Activated gamma-delta T cell treated with anti-CD3 and anti-CD28 coated beads, Interleukin-2, amount 50 U/mL, for 16 hours (primary cell): ENCODE measurements at regions not wholly inside any gene's neighbourhood (a gene's known extent, or its start where the extent isn't known, plus 50 kb on each side); places are given as distances from the start of the nearest gene placed in this dataset.

Experiments used
- DNase-seq: peaks from one replicate; pipeline ENCODE4 v3.0.0-alpha.2; 2020; ENCODE audit warnings: low read depth

DNA sequence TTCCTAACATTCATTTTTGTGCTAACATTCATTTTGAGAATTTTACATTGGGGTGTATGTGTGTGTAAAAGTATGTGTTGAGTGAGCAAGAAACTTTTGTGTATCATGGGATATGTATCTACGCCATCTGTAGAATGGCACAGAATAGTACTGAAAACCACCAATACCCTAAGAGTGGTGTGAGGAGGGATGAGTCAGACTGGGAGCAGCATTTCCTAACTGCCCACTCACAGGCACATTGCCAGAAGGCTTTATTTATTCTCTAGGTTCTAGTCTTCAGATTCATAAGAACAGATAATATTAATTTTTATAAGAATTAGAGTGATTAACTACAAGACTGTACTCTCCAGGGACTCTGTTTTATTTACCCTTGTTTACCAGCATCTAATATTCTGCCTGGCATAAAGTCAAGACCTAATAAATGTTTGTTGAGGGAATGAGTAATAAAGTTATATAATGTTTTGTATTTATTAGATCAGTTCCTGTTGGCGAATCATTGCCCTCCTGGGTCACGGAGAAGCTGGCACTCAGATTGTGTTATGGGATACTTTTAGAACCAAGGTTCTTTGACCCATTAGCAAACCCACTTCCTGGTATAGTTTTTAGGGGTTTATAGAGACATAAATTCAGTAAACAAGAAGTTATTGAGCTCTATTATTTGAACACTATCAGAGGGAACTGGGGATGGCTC is 159.1 kb upstream of the PPP2R2B start:
- DNase-seq: no peak

DNA sequence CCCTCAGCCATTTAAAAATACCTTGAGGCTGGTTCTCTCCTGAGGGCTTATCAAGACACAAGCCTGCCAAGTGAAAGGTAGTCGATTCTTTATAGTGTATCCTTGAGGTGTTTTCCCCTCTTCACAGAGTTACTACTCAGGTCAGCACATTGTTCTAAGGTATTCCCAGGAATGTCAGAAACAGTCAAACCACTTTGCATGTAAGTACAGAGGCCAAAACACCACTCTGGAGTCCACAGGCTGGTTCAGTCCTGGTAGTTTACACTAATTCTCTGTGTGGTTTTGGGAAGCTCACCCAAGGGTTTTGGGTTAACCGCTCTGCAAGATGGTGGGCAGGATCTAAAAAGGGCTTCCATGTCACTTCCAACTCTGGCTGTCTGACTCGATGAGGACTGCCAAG is 162.3 kb upstream of the PPP2R2B start:
- no peak for DNase-seq

DNA sequence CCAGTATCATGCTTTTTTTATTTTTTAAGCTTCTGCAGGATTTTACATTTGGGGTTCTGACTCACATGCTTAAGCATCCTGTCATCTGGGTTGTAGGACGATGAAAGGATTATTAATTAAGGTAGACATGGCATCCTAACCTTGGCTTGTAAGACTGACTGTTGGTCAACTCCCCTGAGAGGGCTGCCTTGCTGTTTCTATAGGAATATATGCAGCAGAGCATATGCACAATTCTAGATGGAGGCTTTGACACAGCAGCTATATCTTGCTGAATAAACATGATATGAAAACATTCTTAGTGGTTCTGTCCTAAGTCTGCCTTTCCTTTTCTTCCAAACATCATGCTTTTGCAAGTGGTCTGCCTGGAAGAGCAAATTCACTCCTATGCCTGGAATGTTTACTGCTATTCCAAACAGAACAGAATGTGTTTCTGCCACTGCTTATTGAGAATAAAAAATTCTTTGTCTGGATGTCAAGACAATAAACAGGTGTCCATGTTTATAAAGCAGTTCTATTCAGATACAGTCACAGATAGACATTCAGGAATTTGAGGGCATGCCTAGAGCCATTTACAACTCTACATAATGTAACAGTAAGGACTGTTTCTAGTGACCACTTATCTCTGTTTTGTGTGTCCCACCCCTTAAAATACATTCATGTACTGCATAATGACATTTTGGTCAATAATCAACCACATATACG is 166.2 kb upstream of the PPP2R2B start:
- DNase-seq: no peak

DNA sequence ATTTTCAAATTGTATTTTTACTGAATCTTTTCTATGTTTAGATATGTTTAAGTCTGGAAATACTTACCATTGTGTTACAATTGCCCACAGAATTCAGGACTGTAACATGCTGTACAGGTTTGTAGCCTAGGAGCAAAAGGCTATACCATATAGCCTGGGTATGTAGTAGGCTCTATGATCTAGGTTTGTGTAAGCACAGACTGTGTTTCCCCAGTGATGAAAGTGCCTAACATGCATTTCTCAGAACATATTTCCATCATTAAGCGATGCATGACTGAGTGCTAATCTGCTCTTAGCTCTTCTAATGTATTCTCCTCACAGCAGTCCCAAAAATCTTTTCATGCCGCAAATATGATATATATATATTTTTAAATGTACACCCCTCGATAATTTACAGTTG is 166.7 kb upstream of the PPP2R2B start:
- DNase-seq: no peak

DNA sequence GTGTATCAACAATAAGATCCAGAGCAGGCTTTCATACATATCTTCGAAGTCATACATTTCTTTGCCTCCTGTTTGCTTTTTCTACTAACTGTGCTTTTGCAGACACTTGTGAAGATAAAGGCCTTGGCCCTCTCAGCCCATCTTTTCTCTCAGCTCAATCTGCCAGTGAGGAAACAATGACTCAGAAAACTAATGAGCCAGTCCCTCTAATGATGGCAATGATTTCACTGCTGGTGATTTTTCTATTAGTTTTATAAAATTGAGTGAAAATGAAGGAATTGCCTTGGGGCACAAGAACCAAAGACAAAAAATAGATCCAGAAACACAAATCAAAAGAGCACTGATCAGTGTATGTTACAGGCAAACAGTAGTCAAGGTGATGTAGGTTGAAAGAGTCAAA is 167.7 kb upstream of the PPP2R2B start:
- no peak for DNase-seq

DNA sequence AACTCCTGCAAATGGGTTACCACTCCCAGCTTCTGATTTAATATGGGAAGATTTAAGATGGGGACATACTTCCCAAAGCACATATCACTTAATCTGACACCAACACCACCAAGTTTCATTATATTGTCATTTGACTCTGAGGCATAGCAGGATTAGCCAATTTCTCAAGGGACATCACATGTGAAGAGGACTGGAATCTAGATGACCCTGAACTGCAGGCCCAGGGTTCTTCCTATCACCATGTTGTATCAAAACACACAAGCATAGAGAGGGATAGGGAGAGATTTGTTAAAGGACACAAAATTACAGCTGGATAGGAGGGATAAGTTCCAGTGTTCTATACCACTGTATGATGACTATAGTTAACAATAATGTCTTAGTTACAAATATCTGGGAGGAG is 168.3 kb upstream of the PPP2R2B start:
- no peak for DNase-seq

DNA sequence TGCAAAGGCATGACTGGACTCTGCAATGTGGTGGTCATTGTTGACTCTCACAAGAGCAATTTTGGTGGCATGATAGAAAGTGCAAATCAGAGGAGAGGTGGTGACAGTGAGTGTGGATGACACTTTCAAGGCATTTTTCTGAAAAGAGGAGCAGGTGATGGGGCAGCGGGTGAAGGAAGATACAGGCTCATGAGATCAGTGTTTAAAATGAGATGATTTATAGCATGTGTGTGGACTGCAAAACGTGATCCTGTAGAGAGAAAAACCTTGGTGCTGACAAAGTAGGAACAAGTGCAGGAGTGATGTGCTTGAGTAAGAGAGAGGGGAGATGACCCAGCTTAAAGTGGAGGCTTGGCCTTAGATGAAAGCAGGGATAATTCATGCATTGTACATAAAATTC is 171.2 kb upstream of the PPP2R2B start:
- DNase-seq: no peak

DNA sequence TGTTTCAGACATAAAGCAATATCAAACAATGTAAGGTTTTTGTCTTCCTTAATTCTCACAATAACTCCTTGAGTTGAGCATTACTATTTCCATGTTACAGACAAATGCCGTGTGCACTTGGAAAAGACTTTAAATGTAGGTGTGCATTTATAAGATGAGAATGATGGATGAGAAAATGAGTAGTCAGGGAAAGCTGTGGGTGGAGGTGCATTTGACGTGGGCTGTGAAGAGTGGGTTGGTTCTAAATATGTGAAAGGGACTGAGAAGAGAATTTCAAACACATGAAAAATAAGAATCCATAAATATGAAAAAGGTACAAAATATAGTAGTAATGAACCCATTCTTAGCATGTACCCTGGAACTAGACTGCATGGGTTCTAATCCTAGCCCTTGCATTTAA is 171.6 kb upstream of the PPP2R2B start:
- no peak for DNase-seq

DNA sequence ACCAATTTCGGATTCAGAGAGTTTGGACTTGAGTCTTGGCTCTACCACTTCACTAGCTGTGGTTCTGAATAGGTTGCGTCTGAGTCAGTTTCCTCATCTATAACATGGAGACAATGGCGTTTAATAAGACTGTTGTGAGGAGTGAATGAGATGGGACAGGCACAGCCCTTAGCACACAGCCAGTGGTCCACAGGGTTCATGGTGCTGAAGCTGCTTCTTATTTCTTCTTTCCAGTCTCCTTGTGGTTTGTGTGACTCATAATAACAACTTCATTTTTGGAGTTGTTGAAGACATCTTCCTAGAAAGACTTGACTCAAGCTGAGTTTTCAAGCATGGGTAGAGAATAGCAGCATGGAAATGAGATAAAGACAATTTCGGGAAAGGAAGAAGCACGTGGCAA is 172.6 kb upstream of the PPP2R2B start:
- DNase-seq: no peak

DNA sequence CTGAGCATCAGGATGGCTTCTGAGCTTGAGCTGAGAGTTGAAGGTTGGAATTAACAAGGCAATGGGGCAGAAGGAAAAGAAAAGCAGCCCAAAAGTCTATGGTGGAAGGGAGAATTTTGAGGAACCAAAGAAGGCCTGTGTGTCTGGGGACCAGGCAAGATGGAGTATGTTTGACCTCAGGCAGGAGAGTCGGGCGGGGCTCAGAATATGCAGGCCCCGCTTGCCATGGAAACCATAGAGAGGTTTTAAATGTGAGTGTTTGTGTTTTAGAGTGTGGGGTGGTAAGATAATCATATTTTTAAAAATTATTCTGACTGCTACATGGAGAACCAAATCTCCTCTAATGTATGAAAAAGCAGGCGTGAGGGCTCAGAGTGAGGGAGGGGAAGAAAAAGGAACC is 174.0 kb upstream of the PPP2R2B start:
- DNase-seq: no peak

DNA sequence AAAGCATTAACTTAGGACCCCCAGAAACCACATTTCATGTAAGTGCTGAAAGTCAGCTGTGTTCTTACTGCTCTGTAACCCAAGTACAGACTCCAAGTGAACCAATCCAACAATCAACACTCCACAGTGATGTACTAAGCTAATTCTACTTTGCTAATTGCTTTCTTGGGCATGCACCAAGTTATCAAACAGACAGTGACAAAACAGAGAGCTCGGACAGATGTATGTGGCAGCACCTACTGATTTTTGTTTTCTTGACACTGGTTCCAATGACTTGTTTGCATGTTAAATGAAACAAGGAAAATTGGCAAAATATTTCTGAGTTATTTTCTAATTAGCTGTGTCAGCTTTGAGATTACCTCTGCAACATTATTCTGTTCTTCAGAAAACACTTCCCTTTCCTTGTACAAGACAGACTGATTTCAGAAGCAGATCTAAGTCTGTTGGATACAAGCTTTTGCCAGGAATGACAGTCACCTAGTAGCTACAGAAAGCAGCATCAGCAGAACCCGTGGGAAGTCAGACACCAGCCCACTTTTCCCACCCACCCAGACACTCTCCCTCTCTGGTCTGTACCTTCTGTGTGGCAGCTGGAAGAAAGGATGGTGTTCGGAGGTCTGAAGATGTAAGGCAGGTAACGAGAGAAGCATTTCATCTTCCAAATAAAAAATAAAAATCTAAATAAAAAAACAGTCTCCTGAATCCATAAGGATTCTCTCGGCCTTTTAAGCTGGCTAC is 176.7 kb upstream of the PPP2R2B start:
- DNase-seq: no peak

DNA sequence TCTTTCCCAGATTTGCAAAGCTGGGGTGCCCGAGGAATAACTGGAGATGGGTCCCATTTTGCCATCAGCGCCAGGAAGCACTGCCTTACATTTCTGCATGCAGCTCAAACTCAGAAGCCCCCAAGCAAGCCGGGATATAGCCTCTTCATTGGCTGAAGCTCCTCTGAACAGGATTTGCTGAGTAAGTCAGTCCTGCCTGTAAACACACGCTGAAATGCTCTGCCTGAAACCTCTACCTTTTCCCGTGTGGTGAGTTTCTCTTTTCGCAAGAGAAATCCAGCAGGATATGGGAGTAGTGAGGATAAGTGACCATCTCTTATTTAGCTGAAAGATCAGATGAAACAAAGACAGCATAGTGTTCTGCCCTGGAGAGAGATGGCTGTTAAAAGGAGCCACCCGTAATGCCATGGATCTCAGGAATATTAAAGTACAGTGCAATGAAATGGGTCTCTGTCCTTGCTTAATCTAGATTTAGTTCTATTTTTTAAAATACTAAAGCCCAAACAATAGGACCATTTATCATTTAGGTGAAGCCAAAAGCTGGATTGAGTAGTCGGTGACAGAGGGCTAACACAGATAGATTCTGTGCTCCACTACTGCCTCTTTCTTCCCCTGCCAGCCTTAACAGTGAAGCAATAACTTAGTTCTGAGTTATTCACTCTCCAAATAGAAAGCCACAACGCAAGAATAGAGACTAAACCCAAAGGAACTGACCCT is 177.5 kb upstream of the PPP2R2B start:
- DNase-seq: no peak

DNA sequence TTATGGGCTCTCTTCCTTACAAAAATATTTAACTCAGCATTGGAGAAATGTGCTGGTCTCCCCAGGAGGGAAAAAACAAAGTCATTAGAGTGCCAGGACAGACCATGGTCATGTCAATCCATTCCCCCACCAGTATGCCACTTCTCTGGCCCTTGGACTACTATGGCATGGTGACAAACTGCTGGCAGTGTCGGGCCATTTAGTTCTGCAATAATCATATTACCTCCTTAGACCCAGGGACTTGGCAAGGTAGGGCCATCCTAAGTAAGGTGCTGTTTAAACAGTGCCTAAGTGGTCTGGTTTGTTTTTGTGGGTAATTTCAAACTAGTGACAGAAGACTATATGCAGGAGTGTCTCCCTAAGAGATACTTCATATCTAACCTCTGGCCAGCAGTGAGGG is 177.8 kb upstream of the STK32A start:
- DNase-seq: no peak

DNA sequence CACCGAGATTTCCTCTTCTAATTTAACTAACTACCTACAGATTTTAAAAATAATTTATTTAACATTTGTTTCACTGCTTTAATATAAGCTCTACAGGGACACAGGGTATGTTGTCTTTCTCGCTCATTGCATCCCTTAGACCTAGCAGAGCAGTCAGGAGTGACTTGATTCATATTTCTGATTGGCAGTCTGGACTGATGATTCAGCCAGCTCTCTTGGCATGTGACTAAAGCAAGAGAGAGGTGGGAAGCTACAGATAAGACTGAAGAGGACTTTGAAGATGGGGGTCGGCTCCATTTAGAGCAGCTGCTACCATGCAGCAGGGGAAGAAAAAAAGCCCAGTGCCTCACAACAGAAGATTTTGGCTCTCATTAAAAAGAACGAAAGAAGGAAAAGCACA is 173.4 kb upstream of the STK32A start:
- DNase-seq: no peak

DNA sequence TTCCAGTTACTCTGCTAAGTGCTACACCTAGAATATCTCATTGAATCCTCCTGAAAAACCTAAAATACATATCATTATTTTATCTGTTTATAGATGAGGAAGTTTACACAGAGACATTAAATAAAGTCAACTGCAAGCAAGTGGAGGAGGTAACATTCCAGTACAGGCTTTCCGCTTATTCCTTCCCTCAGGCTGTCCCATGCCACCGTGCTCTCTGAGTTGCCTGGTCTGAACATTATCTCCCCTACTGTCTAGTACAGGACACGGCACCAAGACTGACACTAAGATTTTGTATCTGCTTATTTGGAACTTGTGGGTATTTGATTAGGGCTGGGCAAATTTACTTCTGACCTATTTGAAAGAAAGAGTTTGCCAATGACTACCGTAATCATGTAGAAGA is 172.4 kb upstream of the STK32A start:
- DNase-seq: no peak

DNA sequence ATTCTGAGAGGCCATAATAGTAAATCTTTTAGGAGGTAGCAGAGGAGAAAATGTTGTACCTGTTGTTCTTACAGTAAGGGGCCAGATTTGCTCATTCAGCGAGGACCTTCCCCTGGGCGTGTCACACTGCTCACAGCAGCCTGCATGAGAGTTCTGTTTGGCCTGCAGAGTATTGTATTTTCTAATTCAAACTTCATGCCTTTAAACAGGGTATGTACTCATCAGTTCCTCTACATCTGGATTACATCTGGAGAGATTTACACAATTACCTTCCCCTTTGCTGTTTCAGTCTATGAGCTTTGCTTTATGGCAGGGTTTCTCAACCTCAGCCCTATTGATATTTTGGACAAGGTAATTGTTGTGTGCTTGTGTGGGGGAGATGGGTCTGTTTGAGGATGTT is 170.9 kb upstream of the STK32A start:
- no peak for DNase-seq

DNA sequence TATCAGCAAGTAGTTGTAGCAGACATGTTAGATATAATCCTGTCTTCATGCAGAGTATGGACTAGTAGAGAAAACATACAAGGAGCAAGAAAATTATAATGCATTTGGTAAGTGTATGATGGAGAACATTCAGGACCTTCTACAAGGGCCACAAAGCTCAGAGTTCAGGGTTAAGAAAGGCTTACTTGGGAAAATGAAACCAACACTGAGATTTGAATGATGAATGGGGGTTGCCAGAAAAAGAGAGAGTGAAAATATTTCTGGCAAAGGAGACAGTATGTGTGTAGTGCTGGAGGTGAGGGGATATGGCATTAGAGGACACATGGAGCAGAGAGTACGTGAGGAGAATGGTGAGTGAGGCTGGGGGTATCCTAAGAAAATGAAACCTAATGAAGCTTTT is 169.8 kb upstream of the STK32A start:
- DNase-seq: no peak

DNA sequence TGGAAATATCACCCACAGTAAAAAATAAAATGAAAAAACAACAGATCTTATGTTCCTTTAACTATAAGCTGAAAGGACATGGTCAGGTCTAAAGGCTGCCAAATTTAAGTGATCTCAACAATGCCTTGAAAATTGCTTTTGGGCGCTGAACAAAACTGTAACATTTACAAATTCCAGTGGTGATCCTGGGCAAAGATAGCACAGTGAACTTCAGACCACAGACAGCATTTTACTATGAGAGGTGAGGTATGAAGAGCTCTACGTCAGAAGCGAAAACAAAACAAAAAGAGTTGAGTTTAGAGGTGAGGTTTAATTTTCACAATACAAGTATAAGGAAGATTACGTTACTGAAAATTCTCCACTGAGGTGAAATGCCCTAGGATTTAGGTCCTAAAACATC is 165.8 kb upstream of the STK32A start:
- DNase-seq: no peak

DNA sequence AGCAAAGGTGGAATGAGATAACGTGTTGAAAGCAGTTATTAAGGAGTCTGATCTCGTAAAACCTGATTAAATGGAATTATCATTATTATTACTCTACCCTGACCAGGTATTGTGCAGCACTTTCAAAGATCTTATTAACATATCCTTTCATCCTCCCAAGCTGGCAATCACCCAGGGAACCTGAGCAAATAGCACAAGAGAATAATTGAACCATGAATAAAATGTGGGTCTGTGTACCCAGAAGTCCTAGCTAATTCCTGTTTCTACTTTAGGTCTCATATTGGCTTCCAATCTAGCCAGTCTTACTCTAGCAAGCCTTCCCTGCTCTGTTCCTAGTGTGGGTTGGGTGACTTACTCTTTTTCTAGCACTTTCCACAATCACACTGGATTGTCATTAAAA is 162.2 kb upstream of the STK32A start:
- no peak for DNase-seq

DNA sequence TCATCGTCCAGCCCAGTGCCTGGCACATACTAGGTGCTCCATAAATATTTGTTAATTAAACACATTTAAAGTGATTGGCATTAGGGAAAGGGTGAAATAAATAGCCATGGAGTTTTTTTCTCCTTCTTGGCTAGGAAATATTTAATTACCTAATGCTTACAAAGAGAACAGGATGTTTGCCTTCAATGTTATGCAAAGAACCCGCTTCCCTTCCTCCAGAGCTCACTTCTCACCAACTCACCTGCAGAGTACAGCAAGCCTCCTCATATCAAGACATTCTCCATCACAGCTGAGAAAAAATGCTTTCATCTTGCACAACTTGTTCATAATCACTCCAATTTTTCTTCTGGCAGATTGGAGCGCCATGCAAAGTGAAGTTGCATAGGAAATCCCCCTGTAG is 161.7 kb upstream of the STK32A start:
- DNase-seq: no peak

DNA sequence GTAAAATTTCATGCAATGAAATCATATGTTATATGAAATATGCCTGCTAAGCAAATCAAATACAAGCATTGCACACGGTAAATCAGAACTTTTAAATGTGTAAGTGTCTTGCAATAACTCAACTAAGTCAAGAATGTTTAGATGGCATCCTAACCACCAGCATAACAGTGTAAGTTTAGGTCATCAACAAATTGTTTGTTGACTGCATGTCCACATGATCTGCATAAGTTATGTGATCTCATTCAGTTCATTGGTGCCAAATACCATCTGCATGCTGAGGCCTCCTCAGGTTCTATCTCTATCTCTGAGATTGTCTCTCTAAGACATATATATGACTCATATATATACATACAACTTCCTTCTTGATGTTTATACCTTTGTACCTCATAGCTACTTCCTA is 159.6 kb upstream of the STK32A start:
- no peak for DNase-seq

DNA sequence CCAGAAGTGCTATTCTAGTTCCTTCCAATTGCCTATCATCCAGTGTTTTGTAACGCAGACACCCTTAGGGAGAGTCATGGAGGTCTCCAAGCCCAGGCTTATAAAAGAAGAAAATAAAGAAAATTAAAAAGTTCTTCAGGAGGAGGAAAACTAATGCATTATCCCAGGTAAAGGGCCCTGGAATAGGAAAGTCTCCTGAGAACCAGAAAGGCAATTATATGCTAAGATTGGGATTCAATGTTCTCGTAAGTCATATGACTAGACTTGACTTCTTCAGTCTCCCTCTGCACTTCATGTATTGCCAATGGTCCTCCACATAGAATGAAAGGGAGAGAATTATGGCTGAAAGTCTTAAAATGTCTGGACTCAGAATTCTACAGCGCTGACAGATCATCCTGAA is 154.4 kb upstream of the STK32A start:
- DNase-seq: no peak

DNA sequence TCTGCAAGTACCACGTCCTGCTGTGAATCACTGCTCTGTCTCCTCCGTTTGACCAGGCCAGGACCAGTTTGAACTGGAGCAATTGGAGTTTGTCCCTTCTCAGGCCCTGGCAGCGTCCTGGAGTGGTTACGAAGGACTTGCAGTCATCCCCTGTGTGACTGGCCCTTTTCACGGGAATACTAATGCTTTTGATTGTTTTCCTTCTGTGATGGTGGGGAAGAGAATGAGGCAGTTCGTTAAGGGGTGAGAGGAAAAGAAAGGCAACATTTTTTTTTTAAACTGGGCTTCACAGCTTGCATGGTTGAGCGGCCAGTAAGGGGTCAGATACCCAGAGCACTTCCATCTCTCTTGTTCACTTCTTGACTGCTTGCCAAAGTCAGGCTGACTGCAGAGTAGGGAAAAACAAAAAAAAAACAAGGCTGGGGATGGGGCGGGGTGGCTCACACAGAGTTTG is 153.5 kb upstream of the STK32A start:
- DNase-seq: no peak
